CD4-positive, alpha-beta T cell treated with Interleukin-17A for 4 hours (primary cell): ENCODE measurements at regions not wholly inside any gene's neighbourhood (a gene's known extent, or its start where the extent isn't known, plus 50 kb on each side); places are given as distances from the start of the nearest gene placed in this dataset.
"Not testable (repeated sequence)": the region's sequence is repeated elsewhere in the genome, so short reads cannot be mapped to it uniquely, and the experiment has no call there.

Experiments
- DNase-seq: peaks from one replicate; pipeline ENCODE4 v3.0.0-alpha.2; 2020; ENCODE audit warnings: mixed read lengths

- DNase-seq, result peak; percentile 72
Measured at GRCh38 chr7:3094701-3095445, 51.2 kb upstream of the CARD11 start.

GRCh38 chr7:3097734-3098133 lies 54.1 kb upstream of the CARD11 start:
- no peak for DNase-seq

GRCh38 chr7:3102159-3102558 lies 58.5 kb upstream of the CARD11 start:
- peak; percentile 19 for DNase-seq

- DNase-seq, result no peak
Measured at GRCh38 chr7:3103614-3104398, 60.1 kb upstream of the CARD11 start.

GRCh38 chr7:3105856-3106255 lies 62.2 kb upstream of the CARD11 start:
- DNase-seq, result no peak

GRCh38 chr7:3106361-3106826 lies 62.7 kb upstream of the CARD11 start:
- peak; percentile 21 for DNase-seq

- DNase-seq, result no peak
Measured at GRCh38 chr7:3107228-3107763, 63.6 kb upstream of the CARD11 start.

- DNase-seq, result peak; percentile 28
Measured at GRCh38 chr7:3107889-3108570, 64.4 kb upstream of the CARD11 start.

- DNase-seq, result no peak
Measured at GRCh38 chr7:3109311-3109915, 65.7 kb upstream of the CARD11 start.

GRCh38 chr7:3112479-3113134 lies 68.9 kb upstream of the CARD11 start:
- DNase-seq, result peak; percentile 19

- no peak for DNase-seq
Measured at GRCh38 chr7:3114917-3115316, 71.2 kb upstream of the CARD11 start.

- DNase-seq, result no peak
Measured at GRCh38 chr7:3117081-3117480, 73.4 kb upstream of the CARD11 start.

GRCh38 chr7:3117488-3118231 lies 74.0 kb upstream of the CARD11 start:
- peak; percentile 65 for DNase-seq

GRCh38 chr7:3119352-3119927 lies 75.8 kb upstream of the CARD11 start:
- DNase-seq, result not testable (repeated sequence)

- no peak for DNase-seq
Measured at GRCh38 chr7:3119963-3120362, 76.3 kb upstream of the CARD11 start.

- DNase-seq, result peak; percentile 22
Measured at GRCh38 chr7:3120513-3120912, 76.8 kb upstream of the CARD11 start.

GRCh38 chr7:3128857-3129490 lies 85.3 kb upstream of the CARD11 start:
- DNase-seq, result no peak

GRCh38 chr7:3133811-3134385 lies 90.2 kb upstream of the CARD11 start:
- DNase-seq, result no peak

- DNase-seq, result no peak
Measured at GRCh38 chr7:3134745-3135144, 91.1 kb upstream of the CARD11 start.

- DNase-seq, result no peak
Measured at GRCh38 chr7:3135626-3136025, 92.0 kb upstream of the CARD11 start.
